ENCODE measurements at regions not wholly inside any gene's neighbourhood (a gene's known extent, or its start where the extent isn't known, plus 50 kb on each side); places are given as distances from the start of the nearest gene placed in this dataset.

DNA sequence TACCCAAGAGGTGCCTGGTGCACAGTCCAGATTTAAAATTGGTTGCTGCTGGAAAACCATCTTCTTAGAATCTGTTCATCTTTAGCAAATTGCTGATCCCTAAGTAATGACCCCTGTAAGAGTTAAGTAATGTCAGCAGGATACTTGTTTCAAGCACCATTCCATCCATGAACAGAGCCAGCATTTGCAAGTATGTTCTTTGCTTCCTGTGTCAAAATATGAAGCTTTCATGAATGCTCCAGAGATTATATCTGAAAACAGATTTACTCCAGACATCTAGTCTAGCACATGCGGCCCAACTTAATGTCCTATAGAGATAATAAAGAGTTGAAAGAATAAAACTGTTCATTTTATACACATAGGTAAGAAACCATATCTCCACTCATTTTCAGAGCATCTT is 98.7 kb upstream of the ZNF438 start:
- Histone ChIP-seq H3K36me3 (ENCODE audit: control insufficient read depth, insufficient read depth, low read length) (no peaks in the 10 kb centered on the region), H3K27me3 (ENCODE audit: control insufficient read depth, insufficient read depth, low read length) (peaks cover 1% of the 10 kb centered on the region), H3K4me3 (ENCODE audit: low read depth, low read length) (no peak overlapping the region)
- FAIRE-seq (no peak), DNase-seq (ENCODE audit: low read depth) (no peak)
- TF ChIP-seq, protein P1, sequence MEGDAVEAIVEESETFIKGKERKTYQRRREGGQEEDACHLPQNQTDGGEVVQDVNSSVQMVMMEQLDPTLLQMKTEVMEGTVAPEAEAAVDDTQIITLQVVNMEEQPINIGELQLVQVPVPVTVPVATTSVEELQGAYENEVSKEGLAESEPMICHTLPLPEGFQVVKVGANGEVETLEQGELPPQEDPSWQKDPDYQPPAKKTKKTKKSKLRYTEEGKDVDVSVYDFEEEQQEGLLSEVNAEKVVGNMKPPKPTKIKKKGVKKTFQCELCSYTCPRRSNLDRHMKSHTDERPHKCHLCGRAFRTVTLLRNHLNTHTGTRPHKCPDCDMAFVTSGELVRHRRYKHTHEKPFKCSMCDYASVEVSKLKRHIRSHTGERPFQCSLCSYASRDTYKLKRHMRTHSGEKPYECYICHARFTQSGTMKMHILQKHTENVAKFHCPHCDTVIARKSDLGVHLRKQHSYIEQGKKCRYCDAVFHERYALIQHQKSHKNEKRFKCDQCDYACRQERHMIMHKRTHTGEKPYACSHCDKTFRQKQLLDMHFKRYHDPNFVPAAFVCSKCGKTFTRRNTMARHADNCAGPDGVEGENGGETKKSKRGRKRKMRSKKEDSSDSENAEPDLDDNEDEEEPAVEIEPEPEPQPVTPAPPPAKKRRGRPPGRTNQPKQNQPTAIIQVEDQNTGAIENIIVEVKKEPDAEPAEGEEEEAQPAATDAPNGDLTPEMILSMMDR (IDR thresholded peaks at IDR 0.05; ENCODE audit: insufficient read depth, low read length, severe bottlenecking): no peak

DNA sequence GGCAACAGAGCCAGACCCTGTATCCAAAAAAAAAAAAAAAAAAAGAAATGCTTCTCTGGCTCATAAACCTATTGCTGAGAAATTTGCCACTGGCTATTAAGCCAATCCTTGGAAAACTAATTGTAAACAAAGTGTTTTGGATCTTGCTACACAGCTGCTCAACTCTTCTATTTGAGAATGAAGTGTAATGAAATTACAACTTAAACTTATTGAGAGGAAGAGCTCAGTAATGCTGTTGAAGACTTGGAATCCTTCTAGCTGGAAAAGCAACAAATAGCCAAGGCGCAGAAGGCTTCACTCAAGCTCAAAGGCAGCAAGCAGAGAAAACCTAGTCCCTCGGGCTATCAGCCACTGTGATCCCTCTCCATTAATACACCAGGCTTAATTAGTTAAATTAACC is 99.6 kb upstream of the ZNF438 start:
- no peaks in the 10 kb centered on the region for H3K36me3 ChIP-seq (ENCODE audit: control insufficient read depth, insufficient read depth, low read length)
- DNase-seq (ENCODE audit: low read depth) (no peak), FAIRE-seq (no peak)
- TF ChIP-seq, protein P1 (IDR thresholded peaks at IDR 0.05; ENCODE audit: insufficient read depth, low read length, severe bottlenecking): no peak
- H3K4me3 ChIP-seq (ENCODE audit: low read depth, low read length): no peak overlapping the region
- peaks cover 1% of the 10 kb centered on the region for H3K27me3 ChIP-seq (ENCODE audit: control insufficient read depth, insufficient read depth, low read length)

DNA sequence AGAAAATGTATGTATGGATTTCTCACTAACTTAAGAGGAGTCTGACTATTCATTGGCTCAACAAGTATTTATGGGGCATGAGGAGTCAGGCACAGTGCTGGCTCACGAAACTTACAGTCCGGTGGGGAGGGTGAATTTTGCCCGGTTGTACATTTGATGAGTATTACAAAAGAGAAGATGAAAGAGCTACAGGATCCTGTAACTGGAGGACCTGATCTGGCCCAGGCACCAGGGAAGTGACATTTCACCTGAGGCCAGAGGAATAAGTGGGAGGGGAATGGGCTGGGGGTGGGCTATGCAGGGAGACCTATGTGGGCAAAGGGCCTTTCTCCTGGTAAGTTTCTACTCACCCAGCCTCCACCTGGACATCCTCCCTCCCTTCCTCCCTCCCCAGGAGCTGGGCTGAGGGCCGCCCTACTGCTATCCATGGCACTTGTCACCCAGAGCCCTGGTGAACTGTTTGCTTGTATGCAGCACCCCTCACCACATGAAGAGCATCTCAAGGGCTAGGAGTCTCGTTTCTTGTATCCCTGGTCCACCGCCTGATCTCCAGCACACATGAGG is 101.1 kb upstream of the ZNF438 start:
- no peak for DNase-seq (ENCODE audit: low read depth)
- TF ChIP-seq, protein P1 (IDR thresholded peaks at IDR 0.05; ENCODE audit: insufficient read depth, low read length, severe bottlenecking): no peak
- H3K4me3 ChIP-seq (ENCODE audit: low read depth, low read length): no peak overlapping the region

DNA sequence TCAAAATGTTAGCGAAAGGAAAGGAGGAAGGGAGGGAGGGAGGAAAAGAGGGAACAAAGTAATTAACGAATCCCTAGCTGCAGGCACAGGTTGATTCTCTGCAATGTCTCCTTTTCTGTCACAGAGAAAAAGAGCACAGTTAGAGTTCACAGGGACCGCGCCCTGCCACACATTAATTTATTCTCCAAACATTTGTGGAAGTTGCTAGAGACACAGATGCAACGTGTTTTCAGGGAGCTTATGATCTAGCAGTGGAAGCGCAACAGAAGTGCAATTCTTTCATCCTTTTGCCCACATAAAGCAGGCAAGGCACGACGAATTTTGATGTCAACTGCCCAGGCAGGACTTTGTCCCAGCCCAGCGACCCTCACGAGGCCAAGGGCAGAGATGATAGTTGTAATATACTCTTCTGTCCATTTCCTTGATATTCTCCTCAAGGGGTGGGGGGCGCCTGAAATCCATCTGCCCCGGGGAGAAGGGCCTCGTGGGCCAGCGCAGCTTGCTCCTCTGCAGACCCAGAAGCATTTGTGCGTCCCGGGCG is 101.7 kb upstream of the ZNF438 start:
- Histone ChIP-seq H3K27me3 (ENCODE audit: control insufficient read depth, insufficient read depth, low read length) (no peaks in the 10 kb centered on the region), H3K4me3 (ENCODE audit: low read depth, low read length) (peak overlapping the region; percentile 49), H3K36me3 (ENCODE audit: control insufficient read depth, insufficient read depth, low read length) (no peaks in the 10 kb centered on the region)
- TF ChIP-seq, protein P1 (IDR thresholded peaks at IDR 0.05; ENCODE audit: insufficient read depth, low read length, severe bottlenecking): no peak
- no peak for FAIRE-seq
- no peak for DNase-seq (ENCODE audit: low read depth)

More for the DNA sequence above, 101.1 kb upstream of the ZNF438 start:
- FAIRE-seq: no peak
- Histone ChIP-seq H3K36me3 (ENCODE audit: control insufficient read depth, insufficient read depth, low read length) (no peaks in the 10 kb centered on the region), H3K27me3 (ENCODE audit: control insufficient read depth, insufficient read depth, low read length) (no peaks in the 10 kb centered on the region)

DNA sequence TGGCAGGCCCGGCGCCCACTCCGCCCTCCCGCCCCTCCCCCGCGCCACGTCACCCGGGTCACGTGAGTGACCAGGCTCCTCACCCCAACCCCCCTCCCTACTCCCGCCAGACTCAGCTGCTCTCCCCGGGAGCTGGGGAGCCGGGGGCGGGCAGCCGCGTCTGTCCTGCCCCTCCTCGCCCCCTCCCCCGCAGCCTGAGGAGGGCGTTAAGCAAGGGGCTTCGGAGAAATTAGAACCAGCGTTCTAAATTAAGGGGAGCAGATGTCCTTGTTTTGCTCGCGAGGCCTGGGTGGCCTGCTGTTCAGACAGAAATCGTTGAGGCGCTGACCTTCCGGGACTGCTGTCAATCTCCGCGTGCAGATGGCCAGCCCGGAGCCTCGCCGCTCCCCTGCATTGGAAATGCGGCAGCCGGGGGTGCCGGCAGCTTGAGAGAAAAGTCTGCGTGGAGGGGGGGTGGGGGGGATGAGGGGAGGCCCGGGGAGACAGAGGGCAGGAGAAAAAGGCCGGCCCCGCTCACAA is 102.2 kb upstream of the ZNF438 start:
- H3K4me3 ChIP-seq (ENCODE audit: low read depth, low read length): peak overlapping the region; percentile 49
- DNase-seq (ENCODE audit: low read depth) (peak; percentile 20), FAIRE-seq (no peak)
- TF ChIP-seq, protein P1 (IDR thresholded peaks at IDR 0.05; ENCODE audit: insufficient read depth, low read length, severe bottlenecking): no peak
- H3K36me3 ChIP-seq (ENCODE audit: control insufficient read depth, insufficient read depth, low read length): no peaks in the 10 kb centered on the region
- H3K27me3 ChIP-seq (ENCODE audit: control insufficient read depth, insufficient read depth, low read length): no peaks in the 10 kb centered on the region

All from bronchial epithelial cell (primary cell).